Nephron progenitor cell (in vitro differentiated cells): ENCODE measurements at regions not wholly inside any gene's neighbourhood (a gene's known extent, or its start where the extent isn't known, plus 50 kb on each side); places are given as distances from the start of the nearest gene placed in this dataset.

Experiments used
- DNase-seq: peaks from one replicate; pipeline ENCODE4 v3.0.0; 2021
- H3K27ac Mint-ChIP-seq: 2 replicates; pipeline ENCODE4 v1.8.0; 2021; ENCODE audit warnings: mild to moderate bottlenecking, moderate library complexity, mixed read lengths
- H3K27me3 Mint-ChIP-seq: 2 replicates; pipeline ENCODE4 v1.8.0; 2021; ENCODE audit warnings: mild to moderate bottlenecking, low read depth, mixed read lengths; ENCODE audit not compliant: poor library complexity
- H3K36me3 Mint-ChIP-seq: 2 replicates; pipeline ENCODE4 v1.8.0; 2021; ENCODE audit warnings: low read depth, mixed read lengths
- H3K4me1 Mint-ChIP-seq: 2 replicates; pipeline ENCODE4 v1.8.0; 2021; ENCODE audit warnings: mixed read lengths
- H3K4me3 Mint-ChIP-seq: 2 replicates; pipeline ENCODE4 v1.8.0; 2021; ENCODE audit warnings: mild to moderate bottlenecking, moderate library complexity, mixed read lengths
- H3K9me3 Mint-ChIP-seq: 2 replicates; pipeline ENCODE4 v1.8.0; 2021; ENCODE audit warnings: mild to moderate bottlenecking, moderate library complexity, mixed read lengths
- TF ChIP-seq, protein P1 (sequence below): fragments of 200-600 bp; sonication (generic); IDR thresholded peaks from 2 replicates; pipeline ENCODE4 v1.5.0; 2021; ENCODE audit warnings: antibody characterized with exemption

DNA sequence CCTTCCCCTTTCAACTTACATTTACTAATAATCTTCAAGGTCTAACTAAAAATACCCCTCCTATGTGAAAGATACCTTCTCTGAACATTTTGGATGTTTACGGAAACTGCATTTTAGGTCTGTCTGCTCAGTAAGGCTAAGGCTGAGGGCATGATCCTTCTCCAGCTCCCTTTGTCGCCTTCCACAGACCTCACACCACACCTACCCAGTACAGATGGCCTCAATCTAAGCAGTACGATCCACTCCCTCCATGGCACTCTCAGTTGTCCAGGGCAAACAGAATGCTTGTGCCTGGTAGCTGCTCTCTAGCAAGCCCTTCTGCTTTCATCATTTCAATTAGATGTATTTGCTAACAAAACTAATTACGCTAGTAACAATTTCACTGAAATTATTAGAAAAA, 178.3 kb downstream of the CNTN3 start:
- Mint-ChIP-seq H3K27me3 (peaks cover 7% of the 10 kb centered on the region), H3K4me1 (no peaks in the 10 kb centered on the region), H3K4me3 (no peak overlapping the region), H3K9me3 (no peaks in the 10 kb centered on the region), H3K36me3 (no peaks in the 10 kb centered on the region), H3K27ac (no peak overlapping the region)
- DNase-seq, result no peak
- TF ChIP-seq, protein P1, sequence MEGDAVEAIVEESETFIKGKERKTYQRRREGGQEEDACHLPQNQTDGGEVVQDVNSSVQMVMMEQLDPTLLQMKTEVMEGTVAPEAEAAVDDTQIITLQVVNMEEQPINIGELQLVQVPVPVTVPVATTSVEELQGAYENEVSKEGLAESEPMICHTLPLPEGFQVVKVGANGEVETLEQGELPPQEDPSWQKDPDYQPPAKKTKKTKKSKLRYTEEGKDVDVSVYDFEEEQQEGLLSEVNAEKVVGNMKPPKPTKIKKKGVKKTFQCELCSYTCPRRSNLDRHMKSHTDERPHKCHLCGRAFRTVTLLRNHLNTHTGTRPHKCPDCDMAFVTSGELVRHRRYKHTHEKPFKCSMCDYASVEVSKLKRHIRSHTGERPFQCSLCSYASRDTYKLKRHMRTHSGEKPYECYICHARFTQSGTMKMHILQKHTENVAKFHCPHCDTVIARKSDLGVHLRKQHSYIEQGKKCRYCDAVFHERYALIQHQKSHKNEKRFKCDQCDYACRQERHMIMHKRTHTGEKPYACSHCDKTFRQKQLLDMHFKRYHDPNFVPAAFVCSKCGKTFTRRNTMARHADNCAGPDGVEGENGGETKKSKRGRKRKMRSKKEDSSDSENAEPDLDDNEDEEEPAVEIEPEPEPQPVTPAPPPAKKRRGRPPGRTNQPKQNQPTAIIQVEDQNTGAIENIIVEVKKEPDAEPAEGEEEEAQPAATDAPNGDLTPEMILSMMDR, result no peak

- TF ChIP-seq, protein P1, result no peak
- Mint-ChIP-seq H3K27me3 (peaks cover 10% of the 10 kb centered on the region), H3K4me3 (no peak overlapping the region), H3K27ac (no peak overlapping the region), H3K36me3 (no peaks in the 10 kb centered on the region), H3K4me1 (no peaks in the 10 kb centered on the region), H3K9me3 (no peaks in the 10 kb centered on the region)
- no peak for DNase-seq
Measured at GRCh38 chr3:74435631-74436030, 178.8 kb downstream of the CNTN3 start.

DNA sequence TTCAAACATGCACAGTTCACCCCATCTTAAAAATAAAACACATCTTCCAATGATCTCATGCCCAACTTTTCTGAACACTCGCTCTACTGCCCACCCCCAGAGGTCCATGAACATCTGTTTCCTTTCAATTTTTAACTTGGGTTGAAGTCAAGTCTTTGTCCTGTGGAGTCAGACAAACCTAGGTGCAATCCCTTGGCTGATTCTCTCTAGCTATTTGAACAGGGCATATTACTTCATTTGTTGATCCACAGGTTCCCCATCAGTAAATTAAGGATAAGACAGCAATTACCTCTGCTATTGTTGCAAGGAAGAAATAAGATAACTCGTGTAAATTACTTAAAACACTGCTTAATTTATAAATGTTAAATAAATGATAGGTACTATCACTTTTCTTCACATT, 180.1 kb downstream of the CNTN3 start:
- TF ChIP-seq, protein P1, result no peak
- no peaks in the 10 kb centered on the region for H3K36me3 Mint-ChIP-seq
- no peaks in the 10 kb centered on the region for H3K4me1 Mint-ChIP-seq
- H3K27me3 Mint-ChIP-seq, result peaks cover 10% of the 10 kb centered on the region
- no peak for DNase-seq
- H3K9me3 Mint-ChIP-seq, result no peaks in the 10 kb centered on the region
- H3K4me3 Mint-ChIP-seq, result no peak overlapping the region
- H3K27ac Mint-ChIP-seq, result no peak overlapping the region

DNA sequence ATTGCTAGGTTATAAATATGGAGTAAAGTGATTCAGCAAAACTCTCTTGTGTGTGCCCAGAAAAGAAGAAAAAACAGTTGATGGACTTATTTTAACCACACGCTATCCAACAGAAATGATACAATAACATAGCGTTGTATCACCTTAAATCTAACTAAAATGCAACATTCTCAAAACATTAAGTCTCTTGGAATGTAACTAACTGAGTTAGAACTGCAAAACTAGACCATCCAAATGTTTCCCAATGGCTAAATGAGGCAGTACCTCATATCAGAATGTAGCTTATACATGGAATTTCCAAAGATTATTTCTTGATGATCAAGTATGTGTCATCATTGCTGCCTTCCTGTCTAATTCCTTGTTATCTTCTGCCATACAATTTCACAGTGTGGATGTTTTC, 187.9 kb downstream of the CNTN3 start:
- Mint-ChIP-seq H3K27me3 (peaks cover 3% of the 10 kb centered on the region), H3K27ac (no peak overlapping the region), H3K36me3 (no peaks in the 10 kb centered on the region), H3K4me3 (no peak overlapping the region), H3K4me1 (no peaks in the 10 kb centered on the region), H3K9me3 (no peaks in the 10 kb centered on the region)
- TF ChIP-seq, protein P1, result no peak
- no peak for DNase-seq

- no peak for DNase-seq
- TF ChIP-seq, protein P1, result no peak
- Mint-ChIP-seq H3K27ac (no peak overlapping the region), H3K4me3 (no peak overlapping the region), H3K36me3 (no peaks in the 10 kb centered on the region), H3K27me3 (no peaks in the 10 kb centered on the region), H3K4me1 (no peaks in the 10 kb centered on the region), H3K9me3 (no peaks in the 10 kb centered on the region)
Measured at GRCh38 chr3:74423867-74424266, 190.6 kb downstream of the CNTN3 start.

DNA sequence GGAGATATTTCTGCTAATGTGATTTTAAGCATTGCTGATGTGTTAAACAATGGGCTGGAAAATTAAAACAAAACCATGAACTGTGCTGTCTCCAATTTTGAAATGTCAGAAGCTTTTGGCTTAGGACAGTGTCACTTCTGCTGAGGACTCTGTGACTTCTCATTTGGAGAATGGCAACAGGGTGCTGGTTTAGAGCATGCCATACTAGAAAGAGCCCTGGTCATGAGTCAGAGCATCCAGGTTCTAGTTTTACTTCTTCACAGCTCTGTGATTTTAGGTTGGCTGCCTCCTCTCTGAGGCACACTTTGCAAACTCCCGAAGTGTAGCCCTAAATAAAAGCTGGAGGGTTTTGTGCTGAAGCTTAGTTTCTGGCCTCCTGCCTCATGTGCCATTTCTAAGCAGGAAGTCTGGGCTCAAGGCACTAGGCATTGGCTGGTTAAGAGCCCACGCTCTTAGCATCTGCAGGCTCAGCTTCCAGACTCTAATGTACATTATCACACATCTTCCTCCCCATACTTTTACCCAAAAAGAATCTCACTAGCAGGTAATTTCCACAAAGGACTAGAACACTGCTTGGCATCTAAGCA, 193.8 kb downstream of the CNTN3 start:
- Mint-ChIP-seq H3K4me3 (no peak overlapping the region), H3K9me3 (no peaks in the 10 kb centered on the region), H3K27me3 (no peaks in the 10 kb centered on the region), H3K36me3 (no peaks in the 10 kb centered on the region), H3K4me1 (peaks cover under 1% of the 10 kb centered on the region), H3K27ac (no peak overlapping the region)
- DNase-seq, result no peak
- TF ChIP-seq, protein P1, result no peak
